DOHH2 (cell line): ENCODE measurements at regions not wholly inside any gene's neighbourhood (a gene's known extent, or its start where the extent isn't known, plus 50 kb on each side); places are given as distances from the start of the nearest gene placed in this dataset.

Experiments used
- H3F3A ChIP-seq: fragments of 200-600 bp; sonication (generic), shearing (Covaris generic); 2 replicates; pipeline ENCODE4 v1.6.0; 2016; ENCODE audit warnings: antibody characterized with exemption, mild to moderate bottlenecking; ENCODE audit not compliant: control insufficient read depth, insufficient read depth
- H3K27ac ChIP-seq: fragments of 200-600 bp; sonication (generic); 2 replicates; pipeline ENCODE4 v1.5.1; 2014; ENCODE audit warnings: low read depth, mild to moderate bottlenecking, low read length, moderate library complexity
- H3K27me3 ChIP-seq: fragments of 200-600 bp; sonication (generic); 2 replicates; pipeline ENCODE4 v1.6.1; 2014; ENCODE audit warnings: mild to moderate bottlenecking, low read length, mixed read lengths; ENCODE audit not compliant: control insufficient read depth
- H3K36me3 ChIP-seq: fragments of 200-600 bp; sonication (generic); 2 replicates; pipeline ENCODE4 v1.6.1; 2014; ENCODE audit warnings: mild to moderate bottlenecking, low read length, moderate library complexity, mixed read lengths; ENCODE audit not compliant: control insufficient read depth
- H3K4me1 ChIP-seq: fragments of 200-600 bp; sonication (generic); 2 replicates; pipeline ENCODE4 v1.6.1; 2014; ENCODE audit warnings: mild to moderate bottlenecking, low read length, mixed read lengths; ENCODE audit not compliant: control insufficient read depth
- H3K4me2 ChIP-seq: fragments of 200-600 bp; sonication (generic); 2 replicates; pipeline ENCODE4 v1.6.0; 2014; ENCODE audit warnings: mild to moderate bottlenecking, low read length, moderate library complexity
- H3K4me3 ChIP-seq: fragments of 200-600 bp; sonication (generic); 2 replicates; pipeline ENCODE4 v1.5.1; 2014; ENCODE audit warnings: mild to moderate bottlenecking, low read length, mixed read lengths
- H3K79me2 ChIP-seq: fragments of 200-600 bp; sonication (generic); 2 replicates; pipeline ENCODE4 v1.6.1; 2014; ENCODE audit warnings: mild to moderate bottlenecking, low read length, mixed read lengths; ENCODE audit not compliant: control insufficient read depth
- H3K9me2 ChIP-seq: fragments of 200-600 bp; sonication (generic); replicated peaks from 2 replicates; pipeline ENCODE4 v1.6.1; 2014; ENCODE audit warnings: mild to moderate bottlenecking, low read length, mixed read lengths; ENCODE audit not compliant: control insufficient read depth
- H3K9me3 ChIP-seq: fragments of 200-600 bp; sonication (generic); 2 replicates; pipeline ENCODE4 v1.6.1; 2014; ENCODE audit warnings: antibody characterized with exemption, low read length, mixed read lengths; ENCODE audit not compliant: control insufficient read depth, insufficient read depth
- H4K20me1 ChIP-seq: fragments of 200-600 bp; sonication (generic); 2 replicates; pipeline ENCODE4 v1.6.0; 2014; ENCODE audit warnings: low read depth, mild to moderate bottlenecking, antibody characterized with exemption, low read length, moderate library complexity; ENCODE audit not compliant: control insufficient read depth, insufficient read depth
- CTCF ChIP-seq: fragments of 200-600 bp; sonication (generic); IDR thresholded peaks from one replicate; pipeline ENCODE4 v1.5.1; 2014; ENCODE audit warnings: antibody characterized with exemption, mild to moderate bottlenecking, low read depth, low read length; ENCODE audit not compliant: poor library complexity, severe bottlenecking
- EZH2phosphoT487 ChIP-seq: fragments of 200-600 bp; sonication (generic); IDR thresholded peaks from 2 replicates; pipeline ENCODE4 v1.6.1; 2017; ENCODE audit warnings: borderline replicate concordance, mild to moderate bottlenecking, antibody characterized with exemption, low read length, moderate library complexity, mixed read lengths

GRCh38 chr5:91269198-91269597 is 113.9 kb downstream of the ARRDC3 start:
- Histone ChIP-seq H3K4me2 (no peak overlapping the region), H3K4me3 (no peak overlapping the region), H3K79me2 (no peaks in the 10 kb centered on the region), H4K20me1 (no peaks in the 10 kb centered on the region), H3K9me2 (no peaks in the 10 kb centered on the region), H3K36me3 (no peaks in the 10 kb centered on the region), H3K9me3 (no peaks in the 10 kb centered on the region), H3K4me1 (no peaks in the 10 kb centered on the region), H3K27ac (no peak overlapping the region), H3K27me3 (no peaks in the 10 kb centered on the region; the same call in 1 of the 2 replicates), H3F3A (no peaks in the 10 kb centered on the region)
- TF ChIP-seq EZH2phosphoT487 (no peak), CTCF (no peak)

GRCh38 chr5:91266184-91266705 is 116.9 kb downstream of the ARRDC3 start:
- no peaks in the 10 kb centered on the region for H4K20me1 ChIP-seq
- H3K36me3 ChIP-seq, result no peaks in the 10 kb centered on the region
- H3K79me2 ChIP-seq, result no peaks in the 10 kb centered on the region
- H3K27ac ChIP-seq, result no peak overlapping the region
- H3K4me2 ChIP-seq, result no peak overlapping the region
- peaks cover 2% of the 10 kb centered on the region; the same call in 1 of the 2 replicates for H3K27me3 ChIP-seq
- no peaks in the 10 kb centered on the region for H3K9me3 ChIP-seq
- H3K4me3 ChIP-seq, result no peak overlapping the region
- no peak for TF ChIP-seq CTCF
- no peak for TF ChIP-seq EZH2phosphoT487
- H3K4me1 ChIP-seq, result no peaks in the 10 kb centered on the region
- H3K9me2 ChIP-seq, result no peaks in the 10 kb centered on the region
- no peaks in the 10 kb centered on the region for H3F3A ChIP-seq

- Histone ChIP-seq H3F3A (no peaks in the 10 kb centered on the region), H3K9me2 (no peaks in the 10 kb centered on the region), H3K36me3 (no peaks in the 10 kb centered on the region), H3K79me2 (no peaks in the 10 kb centered on the region), H3K4me3 (no peak overlapping the region), H3K9me3 (no peaks in the 10 kb centered on the region), H4K20me1 (no peaks in the 10 kb centered on the region), H3K27me3 (peaks cover 2% of the 10 kb centered on the region; the same call in 1 of the 2 replicates), H3K27ac (no peak overlapping the region), H3K4me2 (no peak overlapping the region), H3K4me1 (no peaks in the 10 kb centered on the region)
- TF ChIP-seq EZH2phosphoT487 (no peak), CTCF (no peak)
These were observed 118.6 kb downstream of the ARRDC3 start for GRCh38 chr5:91264311-91265051.
